BLaER1 treated with 17β-estradiol and CSF1 and Interleukin-3, amounts not matched to agents 10 nM and 100 nM (cell line): ENCODE measurements at regions not wholly inside any gene's neighbourhood (a gene's known extent, or its start where the extent isn't known, plus 50 kb on each side); places are given as distances from the start of the nearest gene placed in this dataset.

Source experiments
- H3K27ac ChIP-seq, 11 experiments: shearing (Covaris generic); formaldehyde crosslinking; 2 replicates each; pipeline ENCODE4 v1.8.1; 2022
- H3K27me3 ChIP-seq, 11 experiments: shearing (Covaris generic); formaldehyde crosslinking; 2 replicates each; pipeline ENCODE4 v1.8.1; 2022
- H3K36me3 ChIP-seq, 11 experiments: shearing (Covaris generic); formaldehyde crosslinking; 2 replicates each; pipeline ENCODE4 v1.8.1; 2022
- H3K4me1 ChIP-seq, 10 experiments: shearing (Covaris generic); formaldehyde crosslinking; 2 replicates each; pipeline ENCODE4 v1.8.1; 2022
- H3K4me2 ChIP-seq, 11 experiments: shearing (Covaris generic); formaldehyde crosslinking; 2 replicates each; pipeline ENCODE4 v1.8.1; 2022
- H3K4me3 ChIP-seq, 10 experiments: shearing (Covaris generic); formaldehyde crosslinking; 2 replicates each; pipeline ENCODE4 v1.8.1; 2022
- H3K9ac ChIP-seq, 11 experiments: shearing (Covaris generic); formaldehyde crosslinking; 2 replicates each; pipeline ENCODE4 v1.8.1; 2022
- H3K9me3 ChIP-seq, 11 experiments: shearing (Covaris generic); formaldehyde crosslinking; replicated peaks in 1 of 11; 2 replicates each; pipeline ENCODE4 v1.8.1; 2022
- H4K20me1 ChIP-seq, 11 experiments: shearing (Covaris generic); formaldehyde crosslinking; 2 replicates each; pipeline ENCODE4 v1.8.1; 2022
- Cebpa-rat ChIP-seq, 11 experiments: shearing (Covaris generic); IDR thresholded peaks; 2 replicates each; pipeline ENCODE4 v1.8.1; 2022

GRCh38 chr13:107271227-107271626 is 703.3 kb upstream of the ARGLU1 start:
- Histone ChIP-seq H3K36me3 (no peaks in the 10 kb centered on the region), H3K4me2 (peak overlapping the region in 6 of 11 experiments; percentile 9 to 54 (median 20); a peak in 7 of 22 replicates), H3K27ac (no peak overlapping the region), H3K4me3 (no peak overlapping the region), H3K4me1 (peaks cover 0 to 7% (median 0%) of the 10 kb centered on the region in 10 experiments; a peak in 5 of 20 replicates), H3K9me3 (peaks cover 0 to 7% (median 0%) of the 10 kb centered on the region in 11 experiments; a peak in 1 of 22 replicates), H3K27me3 (no peaks in the 10 kb centered on the region), H3K9ac (no peak overlapping the region), H4K20me1 (no peaks in the 10 kb centered on the region)
- TF ChIP-seq Cebpa-rat (IDR thresholded peaks at IDR 0.05), result no peak

GRCh38 chr13:107266657-107267056 is 698.7 kb upstream of the ARGLU1 start:
- H3K4me1 ChIP-seq, result peaks cover 0 to 7% (median 0%) of the 10 kb centered on the region in 10 experiments; a peak in 5 of 20 replicates
- H3K9me3 ChIP-seq, result peaks cover 0 to 7% (median 0%) of the 10 kb centered on the region in 11 experiments; a peak in 1 of 22 replicates
- H3K9ac ChIP-seq, result no peak overlapping the region
- no peak overlapping the region for H3K4me2 ChIP-seq
- no peak overlapping the region for H3K4me3 ChIP-seq
- no peaks in the 10 kb centered on the region for H3K27me3 ChIP-seq
- no peaks in the 10 kb centered on the region for H4K20me1 ChIP-seq
- 0 out of 22 replicates have a peak, but pooled peaks of 1 of the 11 experiments have one; percentile 10 for TF ChIP-seq Cebpa-rat (IDR thresholded peaks at IDR 0.05)
- H3K27ac ChIP-seq, result no peak overlapping the region
- H3K36me3 ChIP-seq, result no peaks in the 10 kb centered on the region

DNA sequence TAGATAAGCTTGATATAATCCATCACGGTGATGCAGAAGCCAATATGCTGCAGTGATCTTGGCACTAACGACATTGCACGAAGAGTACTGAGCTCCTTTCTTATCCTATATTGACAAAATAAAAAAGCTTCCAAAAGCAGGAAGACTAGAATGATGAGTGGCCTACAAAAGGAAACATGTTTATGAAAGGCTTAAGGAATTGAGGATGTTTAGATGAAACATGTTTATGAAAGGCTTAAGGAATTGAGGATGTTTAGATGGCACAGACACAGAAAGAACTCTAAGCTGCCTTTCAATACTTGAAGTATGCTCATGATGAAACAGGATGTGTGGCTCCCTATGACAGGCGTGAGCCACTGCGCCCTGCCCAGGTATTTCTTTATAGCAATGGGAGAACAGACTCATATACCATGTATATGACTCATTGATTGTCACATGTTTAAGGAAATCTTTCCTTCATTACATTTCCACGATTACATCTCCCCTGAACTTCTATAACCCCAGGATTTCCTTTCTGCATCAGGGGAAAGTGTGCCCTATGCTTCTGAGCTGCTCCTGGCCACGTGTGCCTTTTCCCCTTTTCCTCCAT is 690.8 kb upstream of the ARGLU1 start:
- H3K9me3 ChIP-seq, result no peaks in the 10 kb centered on the region
- H3K4me3 ChIP-seq, result no peak overlapping the region
- no peak for TF ChIP-seq Cebpa-rat (IDR thresholded peaks at IDR 0.05)
- H3K36me3 ChIP-seq, result no peaks in the 10 kb centered on the region
- H3K27me3 ChIP-seq, result no peaks in the 10 kb centered on the region
- no peak overlapping the region for H3K4me2 ChIP-seq
- H4K20me1 ChIP-seq, result no peaks in the 10 kb centered on the region
- H3K9ac ChIP-seq, result no peak overlapping the region
- no peak overlapping the region for H3K27ac ChIP-seq
- H3K4me1 ChIP-seq, result no peaks in the 10 kb centered on the region

- Histone ChIP-seq H3K9me3 (no peaks in the 10 kb centered on the region), H3K4me2 (no peak overlapping the region), H3K9ac (no peak overlapping the region), H3K27me3 (no peaks in the 10 kb centered on the region), H3K4me3 (no peak overlapping the region), H3K27ac (no peak overlapping the region), H4K20me1 (no peaks in the 10 kb centered on the region), H3K36me3 (no peaks in the 10 kb centered on the region), H3K4me1 (peaks cover 0 to 5% (median 0%) of the 10 kb centered on the region in 10 experiments; a peak in 1 of 20 replicates)
- TF ChIP-seq Cebpa-rat (IDR thresholded peaks at IDR 0.05), result no peak
These were observed 686.5 kb upstream of the ARGLU1 start for GRCh38 chr13:107254392-107254791.

GRCh38 chr13:107252428-107252827 is 684.5 kb upstream of the ARGLU1 start:
- TF ChIP-seq Cebpa-rat (IDR thresholded peaks at IDR 0.05), result no peak
- H3K9ac ChIP-seq, result no peak overlapping the region
- H4K20me1 ChIP-seq, result no peaks in the 10 kb centered on the region
- no peaks in the 10 kb centered on the region for H3K9me3 ChIP-seq
- H3K27me3 ChIP-seq, result no peaks in the 10 kb centered on the region
- no peak overlapping the region for H3K4me3 ChIP-seq
- H3K27ac ChIP-seq, result no peak overlapping the region
- no peaks in the 10 kb centered on the region for H3K36me3 ChIP-seq
- H3K4me2 ChIP-seq, result no peak overlapping the region
- peaks cover 0 to 5% (median 0%) of the 10 kb centered on the region in 10 experiments; a peak in 1 of 20 replicates for H3K4me1 ChIP-seq

DNA sequence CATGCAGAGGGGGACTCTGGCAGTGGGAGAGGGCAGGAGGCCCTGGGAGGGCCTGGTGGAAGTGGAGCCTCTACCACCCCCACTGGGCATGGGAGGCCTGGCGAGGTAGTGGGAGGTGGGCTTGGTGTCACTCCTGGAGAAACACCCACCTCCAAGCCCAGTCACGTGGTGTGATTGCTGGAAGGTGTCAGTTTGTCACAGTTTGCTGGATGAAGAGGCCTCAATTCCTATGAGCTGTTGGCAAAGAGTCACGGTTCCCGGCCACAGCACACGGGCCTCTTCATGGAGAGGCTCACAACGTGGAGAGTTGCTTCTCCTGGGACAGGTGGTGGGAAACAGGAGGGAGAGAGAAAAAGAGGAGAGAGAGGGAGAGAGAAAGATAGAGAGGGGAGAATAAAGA is 684.1 kb upstream of the ARGLU1 start:
- no peaks in the 10 kb centered on the region for H4K20me1 ChIP-seq
- peaks cover 0 to 5% (median 0%) of the 10 kb centered on the region in 10 experiments; a peak in 1 of 20 replicates for H3K4me1 ChIP-seq
- H3K27me3 ChIP-seq, result no peaks in the 10 kb centered on the region
- no peaks in the 10 kb centered on the region for H3K36me3 ChIP-seq
- H3K9me3 ChIP-seq, result no peaks in the 10 kb centered on the region
- no peak overlapping the region for H3K27ac ChIP-seq
- TF ChIP-seq Cebpa-rat (IDR thresholded peaks at IDR 0.05), result no peak
- H3K4me3 ChIP-seq, result no peak overlapping the region
- H3K4me2 ChIP-seq, result no peak overlapping the region
- H3K9ac ChIP-seq, result no peak overlapping the region

GRCh38 chr13:107251341-107251740 is 683.4 kb upstream of the ARGLU1 start:
- no peaks in the 10 kb centered on the region for H4K20me1 ChIP-seq
- no peak overlapping the region for H3K4me2 ChIP-seq
- no peak overlapping the region for H3K9ac ChIP-seq
- no peak overlapping the region for H3K27ac ChIP-seq
- no peaks in the 10 kb centered on the region for H3K9me3 ChIP-seq
- no peak overlapping the region for H3K4me3 ChIP-seq
- H3K27me3 ChIP-seq, result no peaks in the 10 kb centered on the region
- TF ChIP-seq Cebpa-rat (IDR thresholded peaks at IDR 0.05), result no peak
- H3K36me3 ChIP-seq, result no peaks in the 10 kb centered on the region
- H3K4me1 ChIP-seq, result peaks cover 0 to 5% (median 0%) of the 10 kb centered on the region in 10 experiments; a peak in 1 of 20 replicates

GRCh38 chr13:107250628-107251027 is 682.7 kb upstream of the ARGLU1 start:
- Histone ChIP-seq H3K27me3 (no peaks in the 10 kb centered on the region), H4K20me1 (no peaks in the 10 kb centered on the region), H3K27ac (no peak overlapping the region), H3K4me3 (no peak overlapping the region), H3K36me3 (no peaks in the 10 kb centered on the region), H3K9me3 (no peaks in the 10 kb centered on the region), H3K4me2 (0 out of 22 replicates have a peak overlapping the region, but pooled peaks of 2 of the 11 experiments have one; percentile 14 to 32), H3K4me1 (peaks cover 0 to 5% (median 0%) of the 10 kb centered on the region in 10 experiments; a peak in 1 of 20 replicates), H3K9ac (no peak overlapping the region)
- TF ChIP-seq Cebpa-rat (IDR thresholded peaks at IDR 0.05), result no peak

DNA sequence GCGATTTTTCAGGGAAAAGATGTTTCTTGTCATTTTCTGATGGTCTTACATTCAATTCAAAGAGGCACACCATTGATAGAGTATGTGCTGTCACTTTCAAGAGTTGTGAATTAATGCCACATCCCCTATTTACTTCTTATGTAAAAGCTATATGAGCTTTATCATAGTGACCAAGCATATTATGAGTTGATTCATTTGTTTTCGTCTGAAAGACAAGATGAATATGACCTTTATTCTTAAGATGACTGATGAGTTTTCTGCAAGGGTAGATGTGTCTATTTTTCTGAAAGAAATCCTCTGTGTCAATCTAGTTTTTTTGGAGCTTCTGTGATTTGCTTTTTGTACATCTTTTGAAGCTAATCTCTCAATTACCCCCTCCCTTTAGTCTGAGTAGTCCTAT is 676.3 kb upstream of the ARGLU1 start:
- Histone ChIP-seq H3K4me3 (no peak overlapping the region), H3K36me3 (no peaks in the 10 kb centered on the region), H3K4me1 (no peaks in the 10 kb centered on the region), H4K20me1 (no peaks in the 10 kb centered on the region), H3K27me3 (no peaks in the 10 kb centered on the region), H3K9ac (no peak overlapping the region), H3K27ac (no peak overlapping the region), H3K9me3 (no peaks in the 10 kb centered on the region), H3K4me2 (no peak overlapping the region)
- no peak for TF ChIP-seq Cebpa-rat (IDR thresholded peaks at IDR 0.05)

DNA sequence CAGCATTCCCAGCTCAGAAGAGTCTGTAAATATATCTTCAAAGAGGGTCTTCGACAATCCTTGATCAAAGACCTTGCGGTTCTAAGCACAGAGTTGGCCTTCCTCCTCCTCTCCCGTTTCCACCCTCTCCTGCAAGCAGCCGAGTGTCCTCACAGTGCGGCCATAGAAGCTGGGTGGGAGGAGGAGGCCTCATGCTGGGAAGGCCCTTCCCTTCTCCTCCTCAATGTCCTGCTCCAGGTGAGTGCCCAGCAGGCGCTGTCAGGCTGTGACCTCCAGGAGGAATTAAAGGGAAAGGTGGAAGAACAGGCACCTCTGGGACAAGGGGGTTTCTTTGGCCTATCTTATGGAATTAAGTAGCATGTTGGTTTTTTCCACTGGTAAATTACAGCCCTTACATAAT is 674.2 kb upstream of the ARGLU1 start:
- H3K4me2 ChIP-seq, result no peak overlapping the region
- no peak overlapping the region for H3K4me3 ChIP-seq
- H3K27me3 ChIP-seq, result no peaks in the 10 kb centered on the region
- H3K9me3 ChIP-seq, result no peaks in the 10 kb centered on the region
- H3K9ac ChIP-seq, result no peak overlapping the region
- no peaks in the 10 kb centered on the region for H3K36me3 ChIP-seq
- H4K20me1 ChIP-seq, result no peaks in the 10 kb centered on the region
- no peak overlapping the region for H3K27ac ChIP-seq
- no peak for TF ChIP-seq Cebpa-rat (IDR thresholded peaks at IDR 0.05)
- no peaks in the 10 kb centered on the region for H3K4me1 ChIP-seq
